ENCODE measurements at regions not wholly inside any gene's neighbourhood (a gene's known extent, or its start where the extent isn't known, plus 50 kb on each side); places are given as distances from the start of the nearest gene placed in this dataset.

DNA sequence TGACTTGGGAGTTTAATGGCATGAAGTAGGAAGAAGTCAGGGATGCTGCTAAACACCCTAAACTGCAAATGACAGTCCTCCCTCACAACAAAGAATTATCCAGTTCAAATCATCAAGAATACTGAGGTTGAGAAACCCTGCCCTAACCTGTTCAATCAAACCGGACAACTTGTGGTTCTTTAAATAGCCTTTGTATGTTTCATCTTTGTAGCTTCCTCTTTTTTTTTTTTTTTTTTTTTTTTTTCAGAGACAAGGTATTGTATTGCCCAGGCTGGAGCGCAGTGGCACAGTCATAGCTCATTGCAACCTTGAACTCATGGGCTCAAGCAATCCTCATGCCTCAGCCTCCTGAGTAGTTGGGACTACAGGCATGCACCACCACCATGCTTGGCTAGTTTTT is 52.5 kb upstream of the TTC29 start:
- Histone ChIP-seq H3K9me3 (no peaks in the 10 kb centered on the region), H3K27me3 (no peaks in the 10 kb centered on the region), H3K27ac (no peak overlapping the region), H3K36me3 (no peaks in the 10 kb centered on the region), H3K4me3 (no peak overlapping the region), H3K4me1 (no peaks in the 10 kb centered on the region)
- no peak for DNase-seq
- intact Hi-C loops (cut with DNase I): no loop called here
- no peak for TF ChIP-seq CTCF (IDR thresholded peaks at IDR 0.05)
- TF ChIP-seq POLR2A (IDR thresholded peaks at IDR 0.05): no peak
- 40 to 49% methylated on average over 2 of the region's 2 CpGs for WGBS, 2 donors

DNA sequence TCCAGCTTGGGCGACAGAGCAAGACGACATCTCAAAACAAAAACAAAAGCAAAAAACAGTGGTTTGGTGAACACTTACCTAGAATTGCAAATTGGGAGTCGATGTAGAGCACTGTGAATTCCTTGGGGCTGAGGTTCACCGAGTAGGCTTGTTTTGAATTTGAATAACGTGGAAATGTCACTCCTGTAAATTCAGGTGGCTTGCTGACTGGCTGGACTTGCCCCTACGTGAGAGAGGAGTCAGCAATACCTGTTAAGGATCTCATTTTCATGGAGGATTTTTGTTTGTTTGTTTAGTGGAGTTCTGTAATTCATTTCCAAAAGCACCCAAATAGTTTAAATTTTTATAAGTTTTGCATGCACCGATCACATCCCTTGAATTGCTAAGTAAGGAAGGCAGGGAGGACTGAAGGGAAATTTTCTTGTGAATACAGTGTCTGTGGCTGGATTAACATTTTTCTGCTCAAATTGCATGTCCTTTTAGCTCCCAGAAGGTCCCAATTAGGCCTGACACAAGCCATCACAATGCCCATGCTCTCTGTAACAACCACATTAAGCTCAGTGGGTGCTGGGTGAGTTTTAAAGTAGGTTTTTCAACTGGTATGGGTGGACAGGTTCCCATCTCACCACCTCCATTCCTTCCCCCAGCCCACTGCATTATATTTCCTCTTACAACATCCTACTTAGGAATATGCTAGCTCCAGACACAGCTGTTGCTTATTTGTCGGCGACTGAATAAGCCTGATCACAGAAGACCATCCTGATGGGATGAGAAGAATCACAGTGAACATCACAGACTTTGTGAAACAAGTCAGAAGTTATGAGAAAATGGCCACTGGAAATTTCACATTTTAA is 58.5 kb upstream of the TTC29 start:
- Histone ChIP-seq H3K4me3 (no peak overlapping the region), H3K36me3 (no peaks in the 10 kb centered on the region), H3K27me3 (no peaks in the 10 kb centered on the region), H3K27ac (no peak overlapping the region), H3K4me1 (no peaks in the 10 kb centered on the region), H3K9me3 (no peaks in the 10 kb centered on the region)
- 68 to 71% methylated on average over 9 of the region's 9 CpGs for WGBS, 2 donors
- intact Hi-C loops (cut with DNase I): no loop called here
- no peak for DNase-seq
- TF ChIP-seq CTCF (IDR thresholded peaks at IDR 0.05) (no peak), POLR2A (IDR thresholded peaks at IDR 0.05) (no peak)

GRCh38 chr4:147006229-147006628 is 60.6 kb upstream of the TTC29 start:
- H3K36me3 ChIP-seq: no peaks in the 10 kb centered on the region
- H3K9me3 ChIP-seq: no peaks in the 10 kb centered on the region
- H3K27me3 ChIP-seq: peaks cover 0 to 4% (median 0%) of the 10 kb centered on the region in 4 donors
- WGBS, 2 donors: 80 to 90% methylated on average over 2 of the region's 2 CpGs
- no peak overlapping the region for H3K4me3 ChIP-seq
- intact Hi-C loops (cut with DNase I): no loop called here
- TF ChIP-seq POLR2A (IDR thresholded peaks at IDR 0.05): no peak
- TF ChIP-seq CTCF (IDR thresholded peaks at IDR 0.05): no peak
- no peaks in the 10 kb centered on the region for H3K4me1 ChIP-seq
- no peak for DNase-seq
- no peak overlapping the region for H3K27ac ChIP-seq

DNA sequence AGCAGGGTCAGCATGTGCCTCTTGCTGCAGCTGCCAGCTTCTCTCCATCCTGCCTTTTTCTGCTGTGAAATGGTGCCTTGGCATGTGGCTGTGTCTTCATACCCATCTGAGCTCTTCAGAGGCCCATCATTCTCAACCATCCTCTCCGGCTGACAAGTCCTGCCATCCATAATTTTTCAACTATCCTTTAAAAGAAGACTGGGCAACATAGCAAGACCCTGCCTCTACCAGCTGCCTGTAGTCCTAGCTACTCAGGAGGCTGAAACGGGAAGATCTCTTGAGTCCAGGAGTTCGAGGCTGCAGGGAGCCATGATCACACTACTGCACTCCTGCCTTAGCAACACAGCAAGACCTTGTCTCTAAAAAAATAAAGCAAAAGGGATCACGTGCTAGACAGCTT is 64.2 kb upstream of the TTC29 start:
- peaks cover 0 to 4% (median 0%) of the 10 kb centered on the region in 4 donors for H3K27me3 ChIP-seq
- no peak for DNase-seq
- no peaks in the 10 kb centered on the region for H3K36me3 ChIP-seq
- no peaks in the 10 kb centered on the region for H3K9me3 ChIP-seq
- TF ChIP-seq POLR2A (IDR thresholded peaks at IDR 0.05) (no peak), CTCF (IDR thresholded peaks at IDR 0.05) (no peak)
- whole genome bisulfite sequencing, 2 donors: 67 to 70% methylated on average over 3 to 4 of the region's 4 CpGs
- no peak overlapping the region for H3K27ac ChIP-seq
- no peaks in the 10 kb centered on the region for H3K4me1 ChIP-seq
- intact Hi-C loops (cut with DNase I): no loop called here
- no peak overlapping the region for H3K4me3 ChIP-seq

GRCh38 chr4:147011411-147011810 is 65.7 kb upstream of the TTC29 start:
- no peaks in the 10 kb centered on the region for H3K36me3 ChIP-seq
- no peaks in the 10 kb centered on the region for H3K4me1 ChIP-seq
- H3K4me3 ChIP-seq: no peak overlapping the region
- intact Hi-C loops (cut with DNase I): no loop called here
- H3K9me3 ChIP-seq: no peaks in the 10 kb centered on the region
- DNase-seq: no peak
- no peak for TF ChIP-seq CTCF (IDR thresholded peaks at IDR 0.05)
- TF ChIP-seq POLR2A (IDR thresholded peaks at IDR 0.05): no peak
- H3K27me3 ChIP-seq: peaks cover 0 to 4% (median 0%) of the 10 kb centered on the region in 4 donors
- 56 to 71% methylated on average over 8 of the region's 8 CpGs for WGBS, 2 donors
- no peak overlapping the region for H3K27ac ChIP-seq
